ENCODE measurements at regions not wholly inside any gene's neighbourhood (a gene's known extent, or its start where the extent isn't known, plus 50 kb on each side); places are given as distances from the start of the nearest gene placed in this dataset.

GRCh38 chr2:195022508-195022830, 634.6 kb upstream of the SLC39A10 start:
- no peak for TF ChIP-seq JAZF1 (CRISPR knock-in tag; IDR thresholded peaks at IDR 0.05)
- no peak for TF ChIP-seq CTCF (IDR thresholded peaks at IDR 0.05)
- TF ChIP-seq ATF2 (CRISPR knock-in tag; IDR thresholded peaks at IDR 0.05; ENCODE audit: borderline replicate concordance, low read depth) = no peak
- no peak for TF ChIP-seq NFE2L1 (CRISPR knock-in tag; IDR thresholded peaks at IDR 0.05)
- TF ChIP-seq, protein P1, sequence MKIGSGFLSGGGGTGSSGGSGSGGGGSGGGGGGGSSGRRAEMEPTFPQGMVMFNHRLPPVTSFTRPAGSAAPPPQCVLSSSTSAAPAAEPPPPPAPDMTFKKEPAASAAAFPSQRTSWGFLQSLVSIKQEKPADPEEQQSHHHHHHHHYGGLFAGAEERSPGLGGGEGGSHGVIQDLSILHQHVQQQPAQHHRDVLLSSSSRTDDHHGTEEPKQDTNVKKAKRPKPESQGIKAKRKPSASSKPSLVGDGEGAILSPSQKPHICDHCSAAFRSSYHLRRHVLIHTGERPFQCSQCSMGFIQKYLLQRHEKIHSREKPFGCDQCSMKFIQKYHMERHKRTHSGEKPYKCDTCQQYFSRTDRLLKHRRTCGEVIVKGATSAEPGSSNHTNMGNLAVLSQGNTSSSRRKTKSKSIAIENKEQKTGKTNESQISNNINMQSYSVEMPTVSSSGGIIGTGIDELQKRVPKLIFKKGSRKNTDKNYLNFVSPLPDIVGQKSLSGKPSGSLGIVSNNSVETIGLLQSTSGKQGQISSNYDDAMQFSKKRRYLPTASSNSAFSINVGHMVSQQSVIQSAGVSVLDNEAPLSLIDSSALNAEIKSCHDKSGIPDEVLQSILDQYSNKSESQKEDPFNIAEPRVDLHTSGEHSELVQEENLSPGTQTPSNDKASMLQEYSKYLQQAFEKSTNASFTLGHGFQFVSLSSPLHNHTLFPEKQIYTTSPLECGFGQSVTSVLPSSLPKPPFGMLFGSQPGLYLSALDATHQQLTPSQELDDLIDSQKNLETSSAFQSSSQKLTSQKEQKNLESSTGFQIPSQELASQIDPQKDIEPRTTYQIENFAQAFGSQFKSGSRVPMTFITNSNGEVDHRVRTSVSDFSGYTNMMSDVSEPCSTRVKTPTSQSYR (CRISPR knock-in tag; IDR thresholded peaks at IDR 0.05) = no peak
- no peak for TF ChIP-seq E2F4 (CRISPR knock-in tag; IDR thresholded peaks at IDR 0.05; ENCODE audit: borderline replicate concordance, low read depth)
- no peak for TF ChIP-seq FOXJ3 (CRISPR knock-in tag; IDR thresholded peaks at IDR 0.05; ENCODE audit: borderline replicate concordance)
- TF ChIP-seq, protein P2, sequence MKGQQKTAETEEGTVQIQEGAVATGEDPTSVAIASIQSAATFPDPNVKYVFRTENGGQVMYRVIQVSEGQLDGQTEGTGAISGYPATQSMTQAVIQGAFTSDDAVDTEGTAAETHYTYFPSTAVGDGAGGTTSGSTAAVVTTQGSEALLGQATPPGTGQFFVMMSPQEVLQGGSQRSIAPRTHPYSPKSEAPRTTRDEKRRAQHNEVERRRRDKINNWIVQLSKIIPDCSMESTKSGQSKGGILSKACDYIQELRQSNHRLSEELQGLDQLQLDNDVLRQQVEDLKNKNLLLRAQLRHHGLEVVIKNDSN (CRISPR knock-in tag; IDR thresholded peaks at IDR 0.05) = no peak

Data from WTC11 (cell line).